Right lobe of liver (tissue), 4 donors: ENCODE measurements at regions not wholly inside any gene's neighbourhood (a gene's known extent, or its start where the extent isn't known, plus 50 kb on each side); places are given as distances from the start of the nearest gene placed in this dataset.

Source experiments
- POLR2A ChIP-seq: fragments of 450-650 bp; IDR thresholded peaks from one replicate; pipeline ENCODE4 v1.6.1; 2017; ENCODE audit warnings: antibody characterized with exemption, mild to moderate bottlenecking
- TF ChIP-seq, protein P1 (sequence below), 4 donors: fragments of 200-600 bp in 3 of 4; fragments of 450-650 bp in 1 of 4; IDR thresholded peaks; one replicate each; pipeline versions ENCODE4 v1.5.1 to v1.8.0; 2016 to 2022; ENCODE audit warnings: antibody characterized with exemption in 4 of 4, mild to moderate bottlenecking in 2 of 4
- donor health status: DM: no; HTN: no; CAD: no.
- donor health status: DM: no; HTN: no; CAD: no.
- donor health status: DM: no; HTN: yes; CAD: no.

DNA sequence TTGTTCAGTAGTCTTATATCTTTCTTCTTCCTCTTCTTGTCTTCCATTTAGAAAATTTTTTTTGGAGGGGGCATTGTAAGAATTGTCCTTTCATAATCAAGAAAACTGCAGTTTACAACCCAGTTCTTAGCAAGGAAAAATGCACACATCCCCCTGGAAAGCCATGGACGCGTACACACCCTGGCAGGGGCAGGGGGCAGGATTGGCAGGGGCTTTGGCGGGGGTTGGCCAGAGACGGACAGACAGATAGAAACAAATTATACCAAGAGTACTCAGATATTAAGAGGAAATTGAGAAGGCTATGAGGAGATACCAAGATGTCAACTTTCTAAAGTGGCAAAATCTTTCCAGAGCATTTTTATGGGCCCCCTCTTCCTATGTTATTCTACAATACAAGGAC, 322.5 kb upstream of the CPXCR1 start:
- TF ChIP-seq, protein P1, sequence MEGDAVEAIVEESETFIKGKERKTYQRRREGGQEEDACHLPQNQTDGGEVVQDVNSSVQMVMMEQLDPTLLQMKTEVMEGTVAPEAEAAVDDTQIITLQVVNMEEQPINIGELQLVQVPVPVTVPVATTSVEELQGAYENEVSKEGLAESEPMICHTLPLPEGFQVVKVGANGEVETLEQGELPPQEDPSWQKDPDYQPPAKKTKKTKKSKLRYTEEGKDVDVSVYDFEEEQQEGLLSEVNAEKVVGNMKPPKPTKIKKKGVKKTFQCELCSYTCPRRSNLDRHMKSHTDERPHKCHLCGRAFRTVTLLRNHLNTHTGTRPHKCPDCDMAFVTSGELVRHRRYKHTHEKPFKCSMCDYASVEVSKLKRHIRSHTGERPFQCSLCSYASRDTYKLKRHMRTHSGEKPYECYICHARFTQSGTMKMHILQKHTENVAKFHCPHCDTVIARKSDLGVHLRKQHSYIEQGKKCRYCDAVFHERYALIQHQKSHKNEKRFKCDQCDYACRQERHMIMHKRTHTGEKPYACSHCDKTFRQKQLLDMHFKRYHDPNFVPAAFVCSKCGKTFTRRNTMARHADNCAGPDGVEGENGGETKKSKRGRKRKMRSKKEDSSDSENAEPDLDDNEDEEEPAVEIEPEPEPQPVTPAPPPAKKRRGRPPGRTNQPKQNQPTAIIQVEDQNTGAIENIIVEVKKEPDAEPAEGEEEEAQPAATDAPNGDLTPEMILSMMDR (IDR thresholded peaks at IDR 0.05): no peak
- no peak for TF ChIP-seq POLR2A
